ENCODE measurements at regions not wholly inside any gene's neighbourhood (a gene's known extent, or its start where the extent isn't known, plus 50 kb on each side); places are given as distances from the start of the nearest gene placed in this dataset.

GRCh38 chr7:144910411-144910810, 74.6 kb upstream of the TPK1 start:
- no peak for DNase-seq

GRCh38 chr7:144908943-144909556, 73.2 kb upstream of the TPK1 start:
- DNase-seq: no peak

- no peak for DNase-seq
Measured at GRCh38 chr7:144908324-144908723, 72.5 kb upstream of the TPK1 start.

GRCh38 chr7:144907577-144907976, 71.7 kb upstream of the TPK1 start:
- DNase-seq: no peak

GRCh38 chr7:144903201-144903600, 67.3 kb upstream of the TPK1 start:
- no peak for DNase-seq

- DNase-seq: no peak
Measured at GRCh38 chr7:144892761-144893160, 56.9 kb upstream of the TPK1 start.

All from stimulated activated CD4-positive, alpha-beta T cell treated with anti-CD3 and anti-CD28 coated beads, Interleukin-4, amount 100 ng/mL, for 24 hours (primary cell).